ENCODE measurements at regions not wholly inside any gene's neighbourhood (a gene's known extent, or its start where the extent isn't known, plus 50 kb on each side); places are given as distances from the start of the nearest gene placed in this dataset.

- no peak for DNase-seq
Observed at GRCh38 chr13:52975969-52976368, 52.6 kb upstream of the OLFM4 start.

DNA sequence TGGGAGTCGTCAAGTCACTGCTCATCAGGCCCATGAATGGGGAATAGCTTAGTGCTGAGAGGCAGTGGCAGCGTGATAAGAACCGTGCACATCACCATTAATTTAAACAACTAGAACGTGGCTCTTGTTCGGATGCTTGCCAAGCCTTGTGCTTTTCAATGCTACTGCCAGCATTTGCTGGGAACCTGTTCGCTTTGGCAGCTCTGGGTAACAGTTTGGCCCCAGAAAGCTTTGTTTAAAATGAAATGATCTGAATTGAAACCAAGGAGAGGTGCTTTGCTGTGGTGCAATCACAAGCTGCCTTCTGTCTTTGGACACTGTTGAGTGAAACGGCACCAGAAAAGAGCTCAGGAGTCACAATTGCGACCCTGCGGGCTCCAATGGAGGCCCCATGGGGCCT, 53.5 kb upstream of the OLFM4 start:
- no peak for DNase-seq

GRCh38 chr13:52974711-52975110, 53.9 kb upstream of the OLFM4 start:
- DNase-seq: no peak

- no peak for DNase-seq
Observed at GRCh38 chr13:52969373-52969772, 59.2 kb upstream of the OLFM4 start.

DNA sequence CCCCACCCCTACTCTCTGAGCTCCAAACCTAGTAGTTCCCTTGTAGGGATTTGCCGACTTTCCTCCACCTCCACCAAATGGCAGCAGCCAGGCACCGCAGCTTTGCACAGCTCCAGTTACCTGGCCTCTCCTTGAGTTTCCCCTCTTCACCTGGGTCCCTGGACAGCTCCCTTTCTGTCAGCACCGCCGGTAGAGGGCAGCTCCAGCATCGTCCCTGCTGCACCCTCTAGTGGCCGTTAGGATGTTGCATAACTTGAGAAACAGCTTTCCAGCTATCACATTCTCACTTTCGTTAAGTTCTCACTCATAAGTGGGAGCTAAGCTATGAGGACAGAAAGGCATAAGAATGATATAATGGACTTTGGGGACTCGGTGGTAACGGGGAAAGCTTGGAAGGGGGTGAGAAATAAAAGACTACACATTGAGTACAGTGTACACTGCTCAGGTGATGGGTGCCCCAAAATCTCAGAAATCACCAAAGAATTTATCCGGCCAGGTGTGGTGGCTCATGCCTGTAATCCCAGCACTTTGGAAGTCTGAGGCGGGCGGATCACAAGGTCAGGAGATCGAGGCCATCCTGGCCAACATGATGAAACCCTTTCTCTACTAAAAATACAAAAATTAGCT, 60.4 kb upstream of the OLFM4 start:
- peak; percentile 89 for DNase-seq

GRCh38 chr13:52961987-52962386, 66.6 kb upstream of the OLFM4 start:
- DNase-seq: no peak

GRCh38 chr13:52961256-52961910, 67.2 kb upstream of the OLFM4 start:
- DNase-seq: no peak

DNA sequence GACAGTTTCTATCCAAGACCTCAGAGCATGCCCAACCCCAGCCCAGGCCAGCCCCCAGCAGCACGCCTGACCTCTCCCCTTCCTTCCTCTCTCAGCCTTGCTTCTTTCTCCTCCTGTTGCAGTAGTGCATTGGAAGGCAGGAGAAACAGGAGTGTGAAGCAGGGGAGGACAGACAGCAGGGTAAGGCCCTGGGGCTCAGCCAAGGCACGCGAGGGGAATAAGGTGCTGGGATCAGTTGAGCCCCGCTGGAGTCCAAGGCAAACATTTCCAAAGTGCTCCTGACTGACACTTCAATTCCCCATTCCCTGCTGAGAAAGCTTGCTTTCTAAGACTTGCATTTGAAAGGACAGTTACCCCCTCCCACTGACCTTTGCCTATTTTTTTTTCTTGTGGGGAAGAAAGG, 73.1 kb upstream of the OLFM4 start:
- DNase-seq: no peak

- no peak for DNase-seq
Observed at GRCh38 chr13:52954838-52955237, 73.8 kb upstream of the OLFM4 start.

DNA sequence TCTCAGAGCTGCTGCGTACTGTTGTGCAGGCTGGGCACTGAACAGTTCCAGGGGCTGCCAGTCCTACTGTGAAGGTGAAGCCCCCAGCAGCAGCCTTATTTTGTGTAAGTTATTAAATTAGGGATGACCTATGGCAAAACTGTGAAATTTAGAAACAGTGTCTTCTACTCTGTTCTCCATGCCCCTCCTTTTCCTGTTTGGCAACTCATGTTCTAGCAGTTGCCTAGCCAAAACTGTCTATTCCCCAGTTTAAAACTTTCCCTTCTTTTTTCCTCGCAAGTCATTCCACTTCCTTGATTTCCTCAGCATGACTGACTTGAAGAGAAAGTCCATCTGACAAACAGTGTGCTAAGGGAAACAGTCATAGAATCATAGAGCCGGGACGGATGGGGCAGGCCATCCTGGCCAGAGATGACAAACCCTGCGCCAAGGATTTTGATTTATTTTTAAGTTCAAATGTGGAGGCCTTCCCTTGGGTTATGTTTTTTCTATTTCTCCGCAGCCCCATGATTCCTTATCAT, 78.1 kb upstream of the OLFM4 start:
- no peak for DNase-seq

DNA sequence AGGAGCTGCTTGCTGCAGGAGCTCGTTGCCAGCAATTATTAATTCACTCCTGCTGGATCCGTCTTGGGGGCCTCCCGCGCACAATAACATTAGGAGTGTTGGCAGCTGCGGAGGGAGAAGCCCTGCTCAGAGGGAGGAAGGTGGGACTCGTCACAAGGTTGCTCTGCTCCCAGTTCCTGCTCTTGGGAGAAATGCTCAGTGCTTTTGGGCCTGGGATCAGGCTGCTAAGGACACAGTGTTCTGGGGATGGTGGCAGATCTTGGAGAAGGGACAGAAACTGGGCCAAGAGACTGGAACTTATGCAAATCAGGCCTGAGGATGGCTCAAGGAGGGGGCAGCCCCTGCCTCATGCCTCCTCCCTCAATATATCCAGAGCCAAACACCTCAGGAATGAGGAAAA, 78.9 kb upstream of the OLFM4 start:
- no peak for DNase-seq

DNA sequence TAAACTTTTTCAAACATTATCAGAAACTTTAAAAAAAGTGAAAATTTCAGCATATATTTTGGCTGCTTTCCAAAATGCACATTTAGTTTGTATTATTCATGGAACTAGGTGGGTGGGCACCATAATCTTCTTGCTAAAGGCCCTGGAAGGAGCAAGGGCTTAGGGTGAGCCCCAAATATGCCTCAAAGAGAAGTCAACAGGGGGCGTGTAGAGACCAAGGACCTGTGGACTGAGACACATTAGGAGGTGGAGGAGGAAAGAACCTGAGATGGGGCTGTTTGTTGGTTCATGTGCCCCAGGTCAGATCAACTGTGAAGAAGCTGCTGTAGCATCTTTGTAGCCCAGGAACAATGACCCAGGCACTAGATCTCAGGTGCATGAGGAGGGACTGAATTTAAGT, 79.6 kb upstream of the OLFM4 start:
- DNase-seq: no peak

- DNase-seq: no peak
Observed at GRCh38 chr13:52947921-52948373, 80.7 kb upstream of the OLFM4 start.

DNA sequence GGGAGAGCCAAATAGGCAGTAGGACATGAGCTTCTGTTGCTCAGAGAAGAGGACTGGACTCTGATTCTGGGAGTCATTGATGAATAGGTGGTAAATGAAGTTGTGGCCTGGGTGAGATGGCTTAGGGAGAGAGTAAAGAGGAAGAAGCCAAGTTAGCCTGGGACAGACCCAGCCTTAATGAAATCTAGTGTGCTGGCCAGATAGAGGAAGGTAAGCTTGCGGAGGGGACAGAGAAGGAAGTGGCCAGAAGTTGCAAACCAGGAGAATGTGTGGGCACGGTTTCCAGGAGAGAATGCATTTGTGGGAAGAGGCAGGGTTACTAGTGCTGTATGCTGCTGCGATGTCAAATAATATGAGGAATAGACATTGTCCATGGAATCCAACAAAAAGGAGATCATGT, 83.3 kb upstream of the OLFM4 start:
- no peak for DNase-seq

- no peak for DNase-seq
Observed at GRCh38 chr13:52944697-52945096, 83.9 kb upstream of the OLFM4 start.

GRCh38 chr13:52938065-52938464, 89.6 kb upstream of the PCDH8 start:
- DNase-seq: no peak

DNA sequence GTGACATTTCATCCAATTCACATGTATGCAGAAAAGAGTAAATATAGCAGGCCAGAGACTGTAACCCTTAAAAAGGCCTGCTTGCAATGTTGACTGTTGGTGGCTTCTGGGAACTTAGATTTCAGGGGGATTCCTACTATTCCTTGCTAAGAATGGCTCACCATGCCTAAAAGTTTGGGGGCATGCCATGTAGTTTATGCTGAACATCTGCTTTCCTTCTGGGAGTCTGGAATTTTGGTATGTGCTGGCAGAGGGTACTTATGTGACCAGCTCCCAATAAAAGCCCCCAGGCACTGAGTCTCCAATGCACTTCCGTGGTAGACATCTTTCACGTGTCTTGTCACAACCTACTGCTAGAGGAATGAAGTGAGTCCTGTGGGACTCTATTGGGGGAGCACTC, 88.4 kb upstream of the PCDH8 start:
- DNase-seq: no peak

DNA sequence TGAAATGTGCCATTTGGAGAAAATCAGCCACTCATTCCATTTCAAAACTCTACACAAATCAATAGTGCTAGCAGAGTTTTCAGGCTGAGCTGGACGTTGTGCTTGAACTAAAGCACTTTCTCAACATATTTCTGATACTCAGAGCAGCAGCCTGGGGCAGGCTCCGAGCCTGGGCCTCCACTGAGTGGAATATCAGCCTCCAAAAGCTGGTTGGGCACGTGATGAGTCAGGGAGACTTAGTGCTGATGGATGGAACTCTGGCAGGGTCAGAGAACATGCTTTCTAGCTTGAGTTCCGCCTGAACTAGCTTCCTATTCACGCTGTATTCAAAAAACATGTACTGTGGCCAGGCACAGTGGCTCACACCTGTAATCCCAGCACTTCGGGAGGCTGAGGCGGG, 85.8 kb upstream of the PCDH8 start:
- no peak for DNase-seq

DNA sequence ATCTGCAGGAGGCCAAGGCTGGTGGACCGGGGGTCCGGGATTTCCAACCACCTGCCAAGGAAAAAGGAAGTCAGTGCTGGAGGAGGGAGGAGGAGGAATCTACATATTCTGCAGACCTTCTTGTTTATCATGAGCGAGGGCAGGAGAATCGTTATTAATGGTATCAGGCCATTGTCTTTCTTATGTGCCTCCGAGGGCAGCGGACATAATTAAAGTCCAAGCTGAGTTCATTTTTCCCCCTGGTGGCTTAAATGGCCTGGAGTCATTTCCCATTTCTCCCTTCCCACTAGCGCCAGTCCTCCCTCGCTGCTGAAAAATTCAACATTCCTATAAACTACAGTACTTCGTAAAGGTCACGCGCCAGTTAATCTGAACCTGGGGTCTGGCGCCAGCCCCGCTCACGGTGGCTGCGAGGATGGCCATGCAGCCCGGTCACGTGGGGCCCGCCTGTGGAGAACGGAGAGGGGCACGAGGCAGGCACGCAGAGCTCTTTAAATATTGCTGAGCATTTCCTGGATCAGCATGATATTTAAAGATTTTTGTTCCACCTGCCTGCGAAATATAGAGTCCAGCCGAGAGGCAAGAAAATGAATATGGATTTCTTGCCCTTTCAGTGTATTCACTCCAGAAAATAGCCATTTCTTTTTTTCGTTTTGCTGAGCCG, 85.2 kb upstream of the PCDH8 start:
- no peak for DNase-seq

DNA sequence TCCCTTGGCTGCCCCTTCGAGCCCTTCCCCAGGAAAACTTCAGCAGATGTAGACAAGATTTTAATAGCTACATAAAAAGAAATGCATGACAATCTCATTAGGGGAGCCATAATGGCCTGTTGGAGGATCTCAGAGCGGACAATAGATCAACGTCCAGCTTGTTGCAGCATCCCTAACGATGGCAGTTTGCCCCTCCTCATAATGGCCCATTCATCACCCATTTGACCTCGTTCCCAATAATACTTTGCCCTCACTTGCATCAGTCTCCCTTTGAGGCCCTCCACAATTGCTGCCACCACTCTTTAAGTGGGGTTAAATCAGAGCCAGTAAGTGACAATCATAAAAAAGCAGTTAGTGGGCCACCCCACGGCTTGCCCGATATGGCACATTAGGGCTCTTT, 84.7 kb upstream of the PCDH8 start:
- DNase-seq: no peak

GRCh38 chr13:52932649-52933048, 84.2 kb upstream of the PCDH8 start:
- no peak for DNase-seq

DNA sequence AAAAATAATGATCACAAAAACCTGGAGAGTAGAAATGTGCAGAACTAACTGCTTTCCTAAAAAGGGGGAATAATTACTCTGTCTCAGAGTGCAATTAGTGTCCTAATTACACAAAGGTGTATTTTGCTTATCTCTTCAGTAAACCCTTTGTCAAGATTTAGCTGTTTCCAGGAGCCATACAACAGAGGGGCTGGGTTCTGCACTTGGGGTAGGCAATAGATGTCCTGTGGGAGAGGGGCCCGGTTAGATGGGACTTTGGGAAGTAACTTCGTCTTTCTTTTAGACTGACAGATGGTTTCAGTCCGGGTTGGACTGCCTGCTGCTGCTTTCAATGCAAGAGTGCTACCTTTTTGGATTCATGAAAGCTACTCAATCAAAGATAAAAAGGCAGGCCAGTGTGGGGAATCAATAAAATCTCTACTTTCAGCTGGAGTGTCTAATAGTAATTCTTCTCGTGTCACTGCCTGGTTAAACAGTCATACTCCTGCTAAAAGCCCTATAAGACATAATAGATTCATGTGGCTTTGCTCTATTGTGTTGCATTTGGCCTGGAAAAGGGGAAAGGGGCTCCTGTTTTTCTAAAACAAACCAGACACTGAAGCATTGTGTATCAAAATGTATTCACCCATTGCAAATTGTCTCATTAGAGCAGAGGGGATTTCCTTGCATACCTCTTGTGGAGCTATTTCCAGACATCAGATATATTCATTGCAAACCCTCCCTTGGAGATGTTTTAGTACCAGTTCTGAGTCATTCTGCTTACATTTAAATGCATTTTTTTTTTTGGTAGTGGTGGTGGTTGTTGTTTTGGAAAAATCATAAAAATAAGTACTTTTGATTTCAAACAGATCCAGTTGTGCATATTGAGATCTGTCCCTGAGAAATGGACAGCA, 83.3 kb upstream of the PCDH8 start:
- DNase-seq: no peak

GRCh38 chr13:52931131-52931530, 82.7 kb upstream of the PCDH8 start:
- no peak for DNase-seq
